Right hindlimb (tissue), 1 donor: ENCODE measurements at regions not wholly inside any gene's neighbourhood (a gene's known extent, or its start where the extent isn't known, plus 50 kb on each side); places are given as distances from the start of the nearest gene placed in this dataset.
"Not testable (repeated sequence)": the region's sequence is repeated elsewhere in the genome, so short reads cannot be mapped to it uniquely, and the experiment has no call there.

Experiments used
- DNase-seq: peaks from one replicate; pipeline ENCODE4 v3.0.0-alpha.2; 2018

DNA sequence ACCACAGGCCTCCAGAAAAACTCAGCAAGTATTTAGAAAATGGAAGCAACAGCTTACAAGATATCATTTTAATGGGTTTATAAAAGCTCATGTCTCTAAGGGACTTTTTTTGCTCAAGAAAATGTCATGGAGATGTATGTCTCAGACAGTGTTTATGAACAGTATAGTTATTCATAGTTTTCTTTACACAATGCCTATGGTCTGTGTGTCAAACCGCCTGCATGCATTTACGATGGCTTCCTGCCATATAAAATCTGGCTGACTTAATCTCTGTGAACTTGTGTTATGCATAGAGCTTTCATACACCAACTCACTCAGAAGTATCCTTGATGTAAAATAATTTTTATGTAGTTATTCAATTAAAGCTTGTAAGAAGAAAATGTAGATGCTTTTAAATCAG is 1314.2 kb upstream of the LRRTM3 start:
- peak; percentile 45 for DNase-seq

DNA sequence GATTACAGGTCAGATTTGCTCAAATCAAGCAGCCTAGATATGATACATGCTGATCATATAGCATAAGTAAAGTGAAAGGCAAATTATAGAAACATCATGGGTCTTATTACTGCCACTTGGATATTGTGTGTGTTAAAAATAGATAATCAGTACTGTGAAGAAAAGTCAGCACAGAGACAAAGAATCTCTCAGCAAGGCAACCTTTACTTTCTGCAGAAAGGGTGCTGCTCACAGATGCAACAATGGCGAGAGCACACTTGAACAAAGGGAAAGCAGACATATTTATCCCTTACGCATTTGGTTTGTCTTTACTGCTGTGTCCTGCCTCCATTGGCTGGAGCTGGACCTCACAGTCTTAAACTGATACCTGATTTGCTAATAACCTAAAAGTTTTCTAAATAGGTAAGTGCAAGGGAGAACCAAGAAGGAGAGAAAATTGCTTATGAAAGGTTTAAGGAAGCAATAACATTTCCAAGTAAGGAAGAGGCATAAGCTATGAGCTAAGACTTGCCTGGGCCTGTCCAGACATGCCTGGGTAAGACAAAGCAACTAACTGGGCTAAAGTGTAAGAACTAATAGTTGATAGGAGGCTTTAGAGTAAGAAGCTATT is 1310.8 kb upstream of the LRRTM3 start:
- no peak for DNase-seq

DNA sequence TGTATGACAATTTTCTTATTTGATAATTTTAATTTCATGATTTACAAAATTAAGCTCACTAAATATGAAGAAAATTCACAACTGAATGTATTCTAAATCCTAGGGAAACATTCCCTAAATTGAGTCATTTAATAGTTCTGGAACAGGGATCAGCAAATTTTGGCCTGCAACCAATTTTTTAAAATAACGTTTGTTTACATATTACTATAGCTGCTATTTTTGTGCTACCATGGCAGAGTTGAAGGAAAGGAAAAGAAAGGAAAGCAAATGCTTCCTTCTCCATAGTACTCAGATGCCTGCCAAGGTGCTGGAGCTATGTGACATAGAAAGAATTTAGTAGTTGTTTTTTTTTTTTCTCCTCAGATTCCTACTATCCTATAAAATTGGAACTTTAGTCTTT is 1307.7 kb upstream of the LRRTM3 start:
- DNase-seq = no peak

DNA sequence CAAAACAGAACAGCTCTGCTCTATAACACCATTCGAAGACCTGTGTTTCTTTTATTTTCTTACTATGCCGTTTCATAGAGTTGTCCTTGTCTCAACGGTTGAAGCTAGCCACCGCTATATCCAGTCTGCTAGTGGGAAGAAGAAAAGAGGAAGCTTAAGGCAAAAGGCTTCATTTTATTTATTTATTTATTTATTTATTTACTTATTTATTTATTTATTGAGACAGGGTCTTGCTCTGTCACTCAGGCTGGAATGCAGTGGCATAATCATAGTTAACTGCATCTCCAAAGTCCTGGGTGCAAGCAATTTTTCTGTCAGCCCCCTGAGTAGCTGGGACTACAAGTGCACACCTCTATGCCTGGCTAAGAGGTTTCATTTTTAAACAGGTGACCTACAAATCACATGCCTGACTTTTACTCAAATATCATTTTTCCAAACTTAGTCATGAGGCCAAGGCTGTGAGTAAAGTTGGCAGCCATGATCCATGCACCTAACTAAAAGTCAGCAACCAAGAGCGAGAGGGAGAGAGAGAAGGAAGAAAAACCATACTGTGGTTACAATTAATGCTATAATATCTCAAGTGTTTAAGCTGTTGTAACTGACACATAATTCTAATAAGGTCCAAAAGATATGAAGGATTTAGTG is 1305.3 kb upstream of the LRRTM3 start:
- no peak for DNase-seq

DNA sequence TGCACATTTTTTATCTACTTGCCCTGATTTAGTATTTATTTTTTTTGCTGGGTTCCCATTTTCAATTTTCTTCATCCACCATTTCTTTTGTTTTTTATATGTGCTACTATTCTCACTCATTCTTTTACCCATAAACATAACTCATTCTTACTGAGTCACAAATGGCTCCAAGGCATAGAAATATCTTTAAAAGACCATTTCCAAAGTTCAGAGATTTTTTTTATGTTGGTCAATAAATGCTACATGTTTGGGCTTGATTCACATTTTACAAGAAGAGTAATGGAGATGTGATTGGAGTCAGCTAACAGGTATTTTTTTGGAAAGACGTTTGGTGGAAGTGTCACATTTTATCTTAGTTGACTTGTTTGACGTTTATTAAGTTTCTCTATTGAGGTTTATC is 1303.2 kb upstream of the LRRTM3 start:
- DNase-seq = no peak

DNA sequence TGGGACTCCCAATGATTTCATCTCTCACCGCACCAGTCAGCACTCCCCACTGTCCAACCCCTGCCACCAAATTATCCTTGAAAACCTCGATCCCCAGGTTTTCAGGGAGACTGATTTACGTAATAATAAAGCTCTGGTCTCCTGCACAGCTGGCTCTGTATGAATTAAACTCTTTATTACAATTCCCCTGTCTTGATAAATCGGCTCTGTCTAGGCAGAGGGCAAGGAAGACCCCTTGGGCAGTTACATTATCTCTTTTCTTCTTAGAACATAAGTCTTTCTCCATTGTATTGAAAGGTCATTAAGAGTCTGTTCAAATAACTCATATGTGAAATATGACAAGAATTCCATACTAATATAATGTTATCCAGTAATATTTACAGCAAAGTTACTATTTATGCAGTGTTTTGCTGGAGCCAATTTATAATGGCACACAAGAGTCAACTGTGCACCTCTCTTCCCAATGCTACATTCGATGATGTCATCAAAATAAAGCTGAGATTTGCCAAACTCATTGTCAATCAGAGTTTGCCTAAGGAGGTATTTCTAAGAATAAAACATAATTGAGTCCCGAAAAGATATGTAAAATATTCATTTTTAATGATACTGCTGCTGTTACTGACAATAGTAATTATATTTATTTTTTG is 1297.2 kb upstream of the LRRTM3 start:
- DNase-seq = no peak

DNA sequence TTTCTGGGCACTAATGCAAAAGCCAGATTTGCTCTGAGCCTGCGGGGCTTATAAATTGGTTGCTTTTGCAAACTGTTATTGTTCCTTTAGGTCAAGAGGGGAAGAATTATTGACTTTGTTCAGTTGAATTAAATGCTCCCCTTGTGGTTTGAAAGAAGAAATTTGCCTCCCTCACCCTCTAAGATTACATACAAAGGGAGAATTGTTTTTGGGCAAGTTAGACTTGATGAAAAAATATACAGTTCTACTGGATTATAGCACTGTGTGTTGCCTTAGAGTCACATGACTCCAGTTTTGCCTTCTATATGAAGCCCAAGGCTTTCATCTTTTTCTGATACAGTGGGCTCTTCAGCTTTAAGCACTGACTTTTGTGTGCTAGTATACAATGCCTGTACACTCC is 1265.8 kb upstream of the LRRTM3 start:
- DNase-seq = no peak

DNA sequence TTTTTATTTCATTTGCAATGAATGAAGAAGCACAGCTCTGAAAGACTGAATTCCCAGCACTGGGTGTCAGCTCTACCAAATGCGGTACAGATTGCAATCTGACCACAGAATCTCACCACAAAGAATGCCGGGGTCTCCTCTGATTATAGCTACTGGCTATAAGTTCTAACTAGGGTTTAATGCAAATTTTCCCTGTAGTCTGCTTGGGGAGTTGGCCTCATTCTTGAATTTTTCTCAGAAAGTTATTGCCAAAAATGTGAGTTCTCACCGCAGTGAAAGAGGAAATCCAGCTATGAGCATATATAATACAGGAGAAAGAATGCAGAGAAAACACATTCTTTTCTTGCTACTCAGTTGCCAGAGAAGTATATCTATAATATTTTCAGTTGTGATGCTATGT is 1255.7 kb upstream of the LRRTM3 start:
- DNase-seq = peak; percentile 24

DNA sequence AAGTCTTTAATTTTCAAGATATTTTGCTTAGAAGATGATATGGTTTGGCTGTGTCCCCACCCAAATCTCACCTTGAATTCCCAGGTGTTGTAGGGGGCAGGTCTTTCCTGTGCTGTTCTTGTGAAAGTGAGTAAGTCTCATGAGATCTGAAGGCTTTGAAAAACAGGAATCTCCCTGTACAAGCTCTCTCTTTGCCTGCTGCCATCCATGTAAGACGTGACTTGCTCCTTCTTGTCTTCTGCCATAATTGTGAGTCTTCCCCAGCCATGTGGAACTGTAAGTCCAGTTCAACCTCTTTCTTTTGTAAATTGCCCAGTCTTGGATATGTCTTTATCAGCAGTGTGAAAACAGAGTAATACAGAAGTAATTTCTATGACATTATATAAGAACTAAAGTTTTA is 1255.2 kb upstream of the LRRTM3 start:
- not testable (repeated sequence) for DNase-seq

DNA sequence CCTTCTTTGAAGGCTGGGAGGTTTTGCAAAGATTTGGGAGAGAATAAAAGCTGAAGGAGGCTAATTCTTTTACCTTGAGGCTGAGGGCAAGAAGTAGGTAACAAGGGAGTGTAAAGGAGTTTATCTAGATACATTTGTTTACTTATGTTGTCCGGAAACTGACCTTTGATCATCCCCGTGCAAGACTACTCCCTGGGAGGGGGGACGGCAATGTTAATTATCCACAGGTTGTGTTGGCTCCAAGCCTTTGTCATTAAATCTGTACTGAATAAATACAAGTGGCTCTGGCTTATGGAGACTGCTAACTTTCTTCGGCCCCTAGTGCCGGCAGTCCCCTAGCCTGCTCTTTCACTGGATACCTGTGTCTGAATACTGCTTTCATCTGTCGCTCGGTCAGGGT is 1250.6 kb upstream of the LRRTM3 start:
- no peak for DNase-seq

DNA sequence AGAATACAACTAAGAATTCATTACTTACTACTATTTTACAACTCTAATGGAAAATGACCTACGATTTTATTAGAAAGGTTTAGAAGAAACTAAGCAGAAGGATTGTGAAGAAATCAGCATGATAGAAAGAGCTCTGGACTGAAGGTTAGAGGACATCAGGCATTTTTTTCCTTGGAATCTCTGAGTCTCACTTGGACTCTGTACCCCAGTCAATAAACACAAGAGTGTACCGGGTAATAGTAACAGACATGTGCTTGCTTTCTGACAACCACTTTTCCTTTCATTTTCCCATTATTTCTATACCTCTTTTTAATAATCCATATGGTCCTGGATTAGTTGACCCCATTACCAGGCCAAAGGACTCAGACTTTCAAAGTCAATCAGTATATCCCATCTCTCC is 1240.9 kb upstream of the LRRTM3 start:
- DNase-seq = no peak

DNA sequence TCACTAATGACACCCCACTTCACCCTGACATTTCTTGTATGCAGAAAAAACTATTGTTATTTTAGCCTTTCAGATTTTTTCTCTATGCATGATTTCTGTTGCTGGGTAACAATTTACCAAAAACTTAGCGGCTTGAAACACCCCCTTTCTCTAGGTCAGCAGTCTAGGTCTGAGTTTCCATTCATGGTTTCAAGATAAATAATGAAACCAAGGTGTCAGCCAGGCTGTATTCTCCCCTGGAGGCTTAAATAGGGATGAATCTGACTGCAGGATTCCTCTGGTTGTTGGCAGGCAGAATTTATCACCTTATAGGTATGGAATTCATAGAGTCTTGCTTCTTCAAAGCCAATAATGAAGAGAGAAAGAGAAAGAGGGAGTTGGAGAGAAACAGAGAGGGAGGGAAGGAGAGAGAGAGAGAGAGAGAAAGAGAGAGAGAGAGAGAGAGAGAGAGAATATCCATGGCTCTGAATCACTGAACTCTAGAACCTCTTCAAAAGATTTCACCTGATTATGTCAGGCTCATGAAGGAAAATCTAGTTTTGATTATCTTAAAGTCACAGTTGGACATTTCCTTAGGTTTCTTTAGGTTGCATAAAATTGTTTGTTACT is 1224.6 kb upstream of the LRRTM3 start:
- no peak for DNase-seq

DNA sequence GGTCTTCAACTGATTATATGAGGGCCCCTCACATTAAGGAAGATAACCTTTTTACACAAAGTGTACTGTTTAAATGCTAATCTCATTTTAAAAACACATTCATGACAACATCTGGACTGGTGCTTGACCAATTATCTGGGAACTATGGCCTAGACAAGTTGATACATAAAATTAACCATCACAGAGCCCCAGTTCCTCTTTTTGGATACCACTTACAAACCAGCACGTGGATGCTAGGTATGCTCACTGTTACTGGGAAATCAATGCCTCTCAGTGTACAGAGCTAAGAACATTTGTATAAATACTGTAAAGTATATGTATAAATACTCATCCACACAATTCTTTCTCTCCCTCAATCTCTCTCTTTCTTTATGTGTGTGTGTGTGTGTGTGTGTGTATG is 1217.8 kb upstream of the LRRTM3 start:
- no peak for DNase-seq

DNA sequence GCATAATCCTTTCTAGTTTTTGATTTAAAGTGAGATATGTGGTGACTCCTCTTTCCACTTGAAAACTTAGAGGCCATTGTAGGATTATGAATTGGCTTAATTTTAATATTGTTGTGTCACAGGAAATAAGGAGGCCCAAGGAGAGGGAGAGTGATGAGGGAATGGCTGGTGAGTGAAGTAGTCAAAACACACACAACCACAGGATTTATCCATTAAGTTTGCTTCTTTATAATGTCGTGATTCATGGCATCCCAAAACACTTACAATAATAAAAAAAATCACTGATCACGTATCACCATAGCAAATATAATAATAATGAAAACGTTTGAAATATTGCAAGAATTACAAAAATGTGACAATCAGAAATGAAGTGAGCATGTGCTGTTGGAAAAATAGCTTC is 1215.5 kb upstream of the LRRTM3 start:
- DNase-seq = no peak

DNA sequence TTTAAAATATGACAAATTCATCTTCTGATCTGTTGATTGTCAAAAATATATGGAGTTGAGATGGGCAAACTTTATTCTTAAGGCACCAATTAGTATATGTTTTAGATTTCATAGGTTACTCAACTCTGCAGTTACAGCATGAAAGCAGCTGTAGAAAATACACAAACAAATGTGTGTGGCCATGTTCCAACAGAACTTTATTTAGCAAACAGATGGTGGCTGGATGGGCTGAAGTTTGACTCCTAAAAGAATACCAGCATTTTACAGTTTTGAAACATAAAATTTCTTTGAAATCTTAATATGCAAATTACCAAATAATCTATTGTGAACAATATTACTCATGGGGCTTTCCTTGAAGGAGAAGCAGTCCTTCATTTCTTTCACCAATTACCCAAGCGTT is 1206.0 kb upstream of the LRRTM3 start:
- DNase-seq = no peak

DNA sequence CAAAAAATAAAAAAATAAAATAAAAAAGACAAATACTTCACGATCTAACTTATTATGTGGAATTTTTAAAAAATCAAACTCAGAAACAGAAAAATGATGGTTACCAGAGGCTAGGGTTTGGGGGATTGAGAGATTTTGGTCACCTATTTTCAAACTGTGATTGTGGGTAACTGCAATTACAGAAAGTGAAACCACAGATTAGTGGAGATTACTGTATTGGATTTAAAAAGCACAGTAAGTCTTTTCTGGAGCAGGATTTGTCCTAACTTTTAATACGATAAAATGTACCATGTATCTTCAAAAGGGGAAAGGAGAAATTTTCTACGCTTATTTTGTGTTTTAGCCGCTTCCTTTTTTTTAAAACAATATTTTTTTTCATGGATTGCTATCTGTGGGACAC is 1204.9 kb upstream of the LRRTM3 start:
- no peak for DNase-seq

DNA sequence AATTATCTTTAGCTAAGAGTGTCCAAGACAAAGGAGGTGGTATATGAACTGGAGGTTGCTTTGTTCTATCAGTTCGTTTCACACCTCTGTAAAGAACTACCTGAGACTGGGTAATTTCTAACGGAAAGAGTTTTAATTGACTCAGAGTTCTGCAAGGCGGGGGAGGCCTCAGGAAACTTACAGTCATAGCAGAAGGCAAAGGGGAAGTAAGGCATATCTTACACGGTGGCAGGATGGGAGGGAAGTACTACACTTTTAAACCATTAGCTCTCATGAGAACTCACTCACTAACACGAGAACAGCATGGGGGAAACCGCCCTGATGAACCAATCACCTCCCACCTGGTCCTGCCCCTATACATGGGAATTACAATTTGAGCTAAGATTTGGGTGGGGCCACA is 1202.3 kb upstream of the LRRTM3 start:
- no peak for DNase-seq

DNA sequence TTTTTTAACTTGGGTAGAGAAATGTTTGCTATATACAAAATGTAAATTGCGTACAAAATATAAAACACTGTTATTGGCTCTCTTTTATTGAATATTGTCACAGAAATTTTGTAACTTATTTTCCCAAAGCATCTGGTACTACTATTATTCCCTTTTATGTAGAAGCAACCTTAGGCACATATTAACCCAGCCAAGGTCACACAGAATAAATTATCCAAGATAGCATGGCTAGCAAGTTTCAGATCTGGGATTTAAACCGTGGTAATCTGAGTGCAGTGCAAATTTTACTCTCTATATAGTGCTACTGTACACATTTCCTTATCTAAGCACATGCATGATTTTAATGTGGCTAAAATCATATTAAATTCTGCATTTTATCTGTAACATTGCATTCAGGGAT is 1190.5 kb upstream of the LRRTM3 start:
- DNase-seq = no peak

DNA sequence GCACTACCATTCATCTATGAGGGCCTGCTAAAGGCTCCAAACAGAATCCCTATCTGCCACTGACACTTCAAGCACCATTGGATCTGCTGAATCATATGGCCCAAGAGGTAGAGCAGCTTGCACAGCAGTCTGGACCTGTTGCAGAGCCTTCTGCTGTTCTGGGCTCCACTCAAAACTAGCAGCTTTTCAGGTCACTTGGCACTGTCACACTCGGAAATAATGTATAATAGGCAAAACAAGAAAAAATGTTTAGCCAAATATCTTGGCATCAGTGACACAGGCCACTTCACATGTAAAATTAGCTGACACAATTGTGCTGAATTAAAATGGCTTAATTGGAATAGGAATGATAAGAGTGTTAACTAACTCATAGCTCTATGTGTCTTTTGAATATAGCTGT is 1182.9 kb upstream of the LRRTM3 start:
- DNase-seq = no peak

DNA sequence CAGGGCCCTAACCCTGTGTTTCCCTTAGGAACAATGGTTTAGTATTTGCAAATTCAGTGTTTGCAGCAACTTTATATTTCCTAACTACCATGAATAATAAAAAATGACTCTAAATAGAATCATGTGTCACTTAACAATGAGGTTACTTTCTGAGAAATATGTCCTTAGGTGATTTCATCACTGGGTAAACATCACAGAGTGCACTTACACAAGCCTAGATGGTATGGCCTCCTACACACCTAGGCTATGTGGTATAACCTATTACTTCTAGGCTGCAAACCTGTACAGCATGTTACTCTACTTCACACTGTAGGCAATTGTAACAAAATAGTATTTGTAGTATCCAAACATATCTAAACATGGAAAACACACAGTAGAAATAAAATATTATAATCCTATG is 1174.6 kb upstream of the LRRTM3 start:
- DNase-seq = no peak

DNA sequence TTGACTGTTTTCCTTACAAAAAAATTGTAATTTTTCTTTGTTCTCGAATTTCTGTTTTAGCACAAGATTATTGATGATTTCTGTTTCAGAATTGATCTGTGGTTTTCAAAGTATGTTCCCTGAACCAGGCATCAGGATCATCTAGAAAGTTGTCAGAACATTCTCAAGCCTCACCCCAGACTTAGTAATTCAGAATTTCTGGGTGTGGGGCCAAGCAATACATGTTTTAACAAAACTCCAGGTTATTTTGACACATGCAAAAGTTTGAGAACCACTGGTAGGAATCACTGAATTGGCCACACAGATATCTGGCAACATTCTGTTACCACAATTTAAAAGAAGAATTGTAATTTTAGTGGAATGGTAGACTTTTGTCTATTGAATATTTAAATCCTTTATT is 1173.9 kb upstream of the LRRTM3 start:
- DNase-seq = no peak

DNA sequence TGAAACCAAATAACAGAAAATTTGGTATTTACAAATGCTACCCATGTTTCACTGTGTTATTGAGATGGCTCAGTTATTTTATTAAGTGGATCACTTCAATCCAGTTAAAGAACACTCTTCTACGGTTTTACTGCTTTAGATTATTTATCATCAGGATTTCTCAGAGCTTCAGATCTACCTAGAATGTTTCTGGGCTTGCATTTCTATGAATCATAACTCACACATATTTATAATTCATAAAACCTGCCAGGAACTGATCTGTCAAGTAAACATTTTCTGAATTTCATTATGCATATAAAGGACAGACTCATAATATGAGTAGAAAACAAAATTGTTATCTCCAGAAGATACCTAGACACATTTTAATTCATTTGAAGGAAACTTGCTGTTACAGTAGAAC is 1172.3 kb upstream of the LRRTM3 start:
- no peak for DNase-seq

DNA sequence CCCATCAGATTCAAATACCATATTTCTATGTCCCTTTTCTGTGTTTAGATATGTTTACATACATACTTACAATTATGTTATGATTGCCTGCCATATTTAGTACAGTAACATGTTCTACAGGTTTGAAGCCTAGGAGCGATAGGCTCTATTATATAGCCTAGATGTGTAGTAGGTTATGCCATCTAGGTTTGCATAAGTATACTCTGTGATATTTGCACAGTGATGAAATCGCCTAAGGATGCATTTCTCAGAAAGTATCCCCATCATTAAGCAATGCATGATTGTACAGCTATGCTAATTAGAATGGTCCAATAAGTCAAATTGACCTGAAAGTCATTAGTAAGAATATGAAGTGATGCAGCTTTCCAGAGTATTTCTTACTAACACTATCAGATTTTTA is 1171.7 kb upstream of the LRRTM3 start:
- DNase-seq = no peak

DNA sequence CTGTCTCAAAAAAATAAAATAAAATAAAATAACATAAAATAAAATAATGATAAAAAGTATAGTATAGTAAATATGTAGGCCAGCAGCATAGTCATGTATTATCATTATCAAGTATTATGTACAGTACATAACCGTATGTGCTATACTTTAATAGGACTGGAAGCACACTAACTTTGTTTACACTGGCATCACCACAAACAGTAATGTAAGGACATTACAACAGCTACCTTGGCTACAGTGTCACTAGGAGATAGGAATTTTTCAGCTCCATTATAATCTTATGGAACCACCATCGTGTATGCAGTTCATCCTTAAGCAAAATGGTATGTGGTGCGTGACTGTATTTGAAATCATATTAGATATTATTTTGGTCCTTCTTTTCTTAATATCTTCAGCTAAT is 1163.5 kb upstream of the LRRTM3 start:
- DNase-seq = no peak
